Umbilical cord (tissue), 1 donor: ENCODE measurements at regions not wholly inside any gene's neighbourhood (a gene's known extent, or its start where the extent isn't known, plus 50 kb on each side); places are given as distances from the start of the nearest gene placed in this dataset.
"Not testable (repeated sequence)": the region's sequence is repeated elsewhere in the genome, so short reads cannot be mapped to it uniquely, and the experiment has no call there.

Experiments
- DNase-seq: peaks from one replicate; pipeline ENCODE4 v3.0.0-alpha.2; 2015; ENCODE audit warnings: low spot score

DNA sequence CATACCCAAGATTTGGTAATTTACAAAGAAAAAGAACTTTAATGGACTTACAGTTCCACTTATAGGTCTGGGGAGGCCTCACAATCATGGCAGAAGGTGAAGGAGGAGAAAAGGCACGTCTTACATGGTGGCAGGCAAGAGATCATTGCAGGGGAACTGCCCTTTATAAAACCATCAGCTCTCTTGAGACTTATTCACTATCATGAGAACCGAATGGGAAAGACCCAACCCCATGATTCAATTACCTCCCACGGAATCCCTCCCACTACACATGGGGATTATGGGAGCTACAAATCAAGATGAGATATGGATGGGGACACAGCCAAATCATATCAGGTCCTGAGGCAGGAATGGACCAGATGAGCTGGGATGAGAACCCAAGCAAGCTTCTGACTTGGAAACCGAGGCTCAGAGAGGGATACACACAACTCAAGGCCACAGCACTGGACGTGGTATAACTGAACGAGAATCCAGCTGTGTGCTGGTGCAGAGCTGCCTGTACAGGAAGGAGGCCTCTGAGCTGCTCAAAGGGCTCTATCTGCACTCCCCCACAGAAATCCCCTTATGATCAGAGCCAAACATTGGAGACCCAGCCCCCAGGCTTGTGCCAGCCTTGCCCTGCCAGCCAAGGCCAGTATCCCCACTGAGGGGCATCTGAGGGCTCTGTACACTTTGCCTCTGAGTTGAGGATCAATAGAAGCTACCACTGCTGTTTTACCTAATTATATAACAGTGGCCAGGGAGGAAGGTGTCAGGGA lies 137.8 kb downstream of the CEBPB start:
- no peak for DNase-seq

DNA sequence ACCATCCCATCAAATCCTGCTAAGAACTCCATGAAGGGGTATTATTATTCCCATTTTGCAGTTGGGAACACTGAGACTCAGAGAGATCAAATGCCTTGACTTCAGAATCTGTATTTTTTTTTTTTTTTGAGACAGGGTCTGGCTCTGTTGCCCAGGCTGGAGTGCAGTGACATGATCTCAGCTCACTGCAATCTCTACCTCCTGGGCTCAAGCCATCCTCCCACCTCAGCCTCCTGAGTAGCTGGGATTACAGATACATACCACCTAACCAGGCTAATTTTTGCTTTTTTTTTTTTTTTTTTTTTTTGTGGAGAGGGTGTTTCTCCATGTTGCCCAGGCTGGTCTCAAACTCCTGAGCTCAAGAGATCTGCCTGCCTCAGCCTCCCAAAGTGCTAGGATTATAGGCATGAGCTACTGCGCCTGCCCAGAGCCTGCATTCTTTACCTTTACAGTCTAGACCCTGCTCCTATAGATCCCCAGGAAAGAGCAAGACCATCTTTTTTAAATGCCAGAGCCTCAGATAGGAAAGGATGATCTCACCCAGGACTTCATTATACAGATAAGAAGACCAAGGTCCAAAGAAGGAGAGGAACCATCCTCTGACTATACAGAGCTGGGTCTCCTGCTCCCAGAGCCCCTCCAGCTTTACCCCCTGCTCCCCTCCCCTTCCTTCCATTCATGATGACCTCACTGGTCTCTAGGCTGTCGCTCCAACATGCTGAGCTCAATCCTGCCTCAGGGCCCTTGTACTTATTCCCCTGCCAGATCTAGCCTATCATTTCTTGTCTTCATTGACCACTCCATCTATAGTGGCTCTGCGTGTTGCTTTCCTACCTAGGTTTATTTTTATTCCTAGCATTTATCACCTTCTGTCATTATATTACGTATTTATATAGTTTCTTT lies 138.6 kb downstream of the CEBPB start:
- no peak for DNase-seq

DNA sequence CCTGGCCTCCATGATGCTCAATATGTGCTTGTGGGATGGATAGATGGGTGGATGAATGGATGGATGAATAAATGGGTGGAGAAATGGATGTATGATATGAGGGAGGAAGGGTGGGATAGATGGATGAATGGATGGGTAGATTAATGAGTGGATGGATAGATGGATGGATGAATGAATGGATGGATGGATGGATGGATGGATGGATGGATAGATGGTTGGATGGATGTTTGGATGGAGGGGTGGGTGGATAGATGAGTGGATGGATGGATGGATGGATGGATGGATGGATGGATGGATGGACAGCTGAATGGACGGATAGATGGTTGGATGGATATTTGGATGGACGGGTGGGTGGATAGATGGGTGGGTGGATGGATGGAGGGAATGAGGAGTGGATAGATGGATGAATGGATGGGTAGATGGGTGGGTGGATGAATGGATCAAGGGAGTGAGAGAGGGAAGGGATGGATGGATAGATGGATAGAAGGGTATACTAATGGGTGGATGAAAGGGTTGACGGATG lies 139.4 kb downstream of the CEBPB start:
- no peak for DNase-seq

DNA sequence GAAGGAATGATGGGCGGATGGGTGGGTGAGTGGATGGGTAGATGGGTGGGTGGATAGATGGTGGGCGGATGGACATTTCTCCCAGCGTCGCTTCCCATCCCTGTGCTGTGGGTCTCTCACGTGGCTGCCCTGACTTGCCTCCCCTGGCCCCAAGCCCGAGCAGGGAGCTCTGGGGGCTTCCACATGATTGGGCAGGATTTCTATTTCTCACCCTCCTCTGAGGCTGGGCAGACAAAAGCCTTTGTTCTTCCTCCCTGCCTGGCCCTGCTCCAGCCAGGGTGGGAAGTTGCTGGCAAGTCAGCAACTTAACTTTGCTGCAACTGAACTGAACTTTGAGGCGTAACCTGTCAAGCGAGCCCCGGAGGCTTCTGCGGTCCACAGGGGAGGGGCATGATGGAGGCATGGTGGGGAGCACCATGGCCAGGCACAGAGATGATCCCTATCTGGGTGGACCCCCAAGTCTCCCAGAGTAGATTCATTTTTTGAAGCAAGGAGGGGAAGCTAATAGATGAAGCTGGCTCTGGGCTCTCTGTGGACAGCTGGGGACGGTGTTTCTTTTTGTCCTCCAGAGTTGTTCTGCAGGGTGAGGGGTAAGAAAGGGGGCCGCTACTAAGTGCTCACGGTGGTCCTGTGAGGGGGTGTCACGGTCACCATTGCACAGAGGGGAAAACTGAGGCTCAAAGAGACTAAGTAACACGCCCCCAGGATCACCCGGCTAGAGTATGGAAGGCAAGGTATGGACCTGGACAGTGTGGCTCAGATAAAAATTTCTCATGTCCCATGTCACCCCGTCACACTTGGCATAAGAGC lies 140.1 kb downstream of the CEBPB start:
- DNase-seq: no peak

DNA sequence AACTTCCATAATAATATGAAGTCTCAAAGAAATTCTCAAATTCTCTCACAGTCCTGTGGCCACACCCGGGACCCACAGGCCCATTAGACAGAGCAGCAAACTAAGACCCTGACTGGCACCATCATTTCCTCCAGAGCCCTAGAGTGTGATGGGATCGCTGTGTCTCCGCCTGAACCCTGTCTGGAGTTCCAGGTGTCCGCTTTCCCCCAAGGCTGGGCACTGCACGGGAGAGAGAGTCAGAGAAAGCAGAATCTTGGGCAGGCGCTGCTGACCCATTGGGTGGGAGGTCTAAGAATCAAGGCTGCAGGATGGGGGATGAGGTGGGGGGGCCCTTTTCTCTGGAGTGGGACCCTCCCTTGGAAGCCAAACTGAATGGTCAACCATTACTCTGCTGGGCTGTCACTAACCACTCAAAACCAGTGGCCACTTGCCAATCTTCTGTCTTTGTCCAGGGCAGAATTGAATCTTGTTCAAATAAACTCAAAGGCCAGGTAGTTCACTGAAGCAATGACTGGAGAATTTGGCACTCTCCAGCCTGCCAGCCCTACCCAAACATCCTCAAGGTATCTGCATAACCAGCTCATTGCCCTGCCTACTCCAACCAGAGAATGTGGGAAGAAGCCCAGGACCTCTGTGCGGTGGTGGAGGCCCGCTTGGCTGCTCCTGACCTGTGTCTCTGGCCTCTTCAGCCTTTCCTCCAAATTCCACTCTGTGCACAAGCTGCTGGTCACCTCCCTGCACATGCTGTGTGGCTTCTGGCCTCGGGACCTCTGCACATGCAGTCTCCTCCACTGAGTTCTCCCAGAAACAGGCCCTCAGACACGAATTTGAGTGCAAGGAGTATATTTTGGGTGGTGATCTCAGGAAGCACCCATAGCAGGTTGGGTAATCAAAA lies 141.1 kb downstream of the CEBPB start:
- no peak for DNase-seq

DNA sequence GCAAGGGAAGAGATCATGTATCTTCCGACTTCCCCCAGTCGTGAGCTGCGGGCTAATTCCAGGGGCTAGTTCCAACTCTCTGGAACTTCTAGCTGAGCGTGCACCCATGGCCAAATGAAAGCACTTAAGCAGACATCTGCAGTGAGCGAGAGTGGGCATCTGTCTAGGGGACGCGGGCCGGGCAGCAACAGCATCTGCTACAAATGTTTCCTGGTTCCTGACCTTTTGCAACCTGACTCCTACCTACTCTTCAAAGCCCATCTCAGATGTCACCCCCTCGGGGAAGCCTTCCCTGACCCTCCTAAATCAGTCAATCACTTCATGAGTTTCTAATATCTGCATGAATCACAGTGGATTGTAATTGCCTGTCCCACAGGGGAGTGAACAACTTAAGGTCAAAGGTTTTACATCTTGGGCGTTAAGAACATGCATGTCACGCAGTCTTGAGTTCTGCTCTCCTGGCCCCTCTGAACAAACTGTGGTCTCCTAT lies 141.9 kb downstream of the CEBPB start:
- no peak for DNase-seq

DNA sequence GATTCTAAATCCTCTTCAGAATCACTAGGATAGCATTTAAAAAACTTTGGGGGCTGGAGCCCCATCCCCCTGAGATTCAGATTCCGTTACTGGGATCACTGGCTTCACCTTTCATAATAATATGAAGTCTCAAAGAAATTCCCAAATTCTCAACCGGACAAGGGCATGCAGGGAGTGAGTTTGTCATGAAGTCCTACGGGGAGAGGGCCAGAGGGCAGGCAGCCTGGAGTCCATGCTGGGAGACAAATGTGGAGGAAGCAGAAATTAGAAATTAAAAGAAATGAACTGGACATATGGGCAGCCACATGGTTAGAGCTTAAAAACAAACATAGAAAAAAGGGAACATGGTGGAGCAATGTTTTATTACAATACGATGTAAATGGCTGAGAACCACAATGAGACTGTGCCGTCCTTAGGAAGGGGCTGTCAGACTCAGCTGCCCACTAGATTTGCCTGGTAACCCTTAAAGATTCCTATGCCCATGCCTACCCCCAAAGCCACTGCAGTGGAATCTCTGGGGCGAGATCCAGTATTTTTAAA lies 142.6 kb downstream of the CEBPB start:
- DNase-seq: no peak

DNA sequence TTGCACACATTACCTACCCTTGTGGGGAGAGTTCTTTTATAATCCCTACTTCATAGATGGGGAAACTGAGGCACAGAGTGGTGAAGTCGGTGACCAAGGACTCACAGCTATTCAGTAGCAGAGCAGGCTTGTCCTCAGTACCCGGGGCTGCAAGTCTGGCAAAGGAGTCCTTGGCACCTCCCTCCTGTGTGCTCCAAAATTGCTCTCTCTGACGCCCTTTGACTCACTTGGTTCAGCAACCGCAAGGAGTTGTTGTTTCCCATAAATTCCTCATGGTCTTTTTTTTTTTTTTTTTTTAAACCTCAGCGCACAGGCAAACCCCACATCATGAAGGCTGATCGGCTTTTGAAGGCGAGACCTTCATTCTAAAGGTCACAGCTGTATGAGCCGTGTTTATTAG lies 143.2 kb downstream of the CEBPB start:
- DNase-seq: peak; percentile 43

DNA sequence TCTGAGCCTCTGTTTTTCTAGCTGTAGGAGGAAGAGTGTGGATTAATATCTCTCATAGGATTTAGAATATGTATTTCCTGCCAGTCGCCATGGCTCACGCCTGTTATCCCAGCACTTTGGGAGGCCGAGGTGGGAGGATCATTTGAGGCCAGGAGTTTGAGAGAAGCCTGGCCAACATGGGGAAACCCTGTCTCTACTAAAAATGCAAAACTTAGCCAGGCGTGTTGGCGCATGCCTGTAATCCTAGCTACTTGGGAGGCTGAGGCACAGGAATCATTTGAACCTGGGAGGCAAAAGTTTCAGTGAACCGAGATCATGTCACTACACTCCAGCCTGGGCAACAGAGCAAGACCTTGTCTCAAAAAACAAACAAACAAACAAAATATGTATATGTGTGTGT lies 143.9 kb downstream of the CEBPB start:
- DNase-seq: not testable (repeated sequence)

DNA sequence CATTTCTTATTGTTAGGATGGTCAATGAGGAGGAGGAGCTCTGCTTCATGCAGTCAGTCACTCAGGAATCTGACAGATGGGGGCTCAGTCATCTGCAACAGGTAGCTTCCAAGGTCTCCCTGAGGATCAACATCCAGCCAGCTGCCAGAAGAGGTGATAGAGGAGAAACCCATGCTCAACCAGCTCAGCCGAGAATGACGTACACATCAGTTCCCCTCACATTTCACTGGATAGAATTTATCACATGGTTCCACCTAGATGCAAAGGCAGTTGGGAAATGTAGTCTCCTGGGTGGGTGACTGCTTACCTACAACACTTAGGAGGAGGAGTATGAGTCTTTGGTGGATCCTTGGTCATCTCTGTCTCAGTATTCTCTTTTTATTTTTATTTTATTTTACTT lies 144.5 kb downstream of the CEBPB start:
- DNase-seq: no peak

DNA sequence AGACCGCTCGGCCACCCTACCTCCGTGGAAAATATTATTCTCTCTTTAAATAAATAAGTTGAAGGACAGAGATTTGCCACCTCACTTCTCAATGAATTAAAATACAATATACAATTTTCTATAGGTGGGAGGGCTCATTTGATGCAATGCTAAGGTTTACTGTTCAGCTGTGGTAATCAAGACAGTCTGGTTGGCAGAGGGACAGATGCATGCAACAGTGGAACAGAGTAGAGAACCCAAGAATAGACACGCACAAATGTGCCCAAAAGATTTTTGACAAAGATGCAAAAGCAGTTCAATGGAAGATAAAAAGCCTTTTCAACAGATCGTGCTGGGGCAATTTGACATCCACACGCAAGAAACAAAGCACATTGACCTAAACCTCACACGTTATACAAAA lies 145.2 kb downstream of the CEBPB start:
- DNase-seq: no peak

DNA sequence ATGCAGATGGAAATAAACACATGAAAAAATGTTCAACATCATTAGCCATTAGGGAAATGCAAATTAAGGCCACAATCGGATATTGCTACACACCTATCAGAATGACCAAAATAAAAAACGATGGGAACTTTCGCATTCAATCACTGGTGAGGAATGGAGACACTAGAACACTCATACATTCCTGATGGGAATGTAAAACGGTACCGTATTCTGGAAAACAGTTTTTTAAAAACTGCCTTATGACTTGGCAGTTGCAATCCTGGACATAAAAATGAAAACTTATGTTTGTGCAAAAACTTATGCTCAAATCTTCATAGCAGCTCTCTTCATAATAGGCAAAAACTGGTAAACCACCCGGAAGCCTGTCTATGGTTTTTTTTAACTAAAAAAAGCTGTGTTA lies 146.0 kb downstream of the CEBPB start:
- peak; percentile 57 for DNase-seq

DNA sequence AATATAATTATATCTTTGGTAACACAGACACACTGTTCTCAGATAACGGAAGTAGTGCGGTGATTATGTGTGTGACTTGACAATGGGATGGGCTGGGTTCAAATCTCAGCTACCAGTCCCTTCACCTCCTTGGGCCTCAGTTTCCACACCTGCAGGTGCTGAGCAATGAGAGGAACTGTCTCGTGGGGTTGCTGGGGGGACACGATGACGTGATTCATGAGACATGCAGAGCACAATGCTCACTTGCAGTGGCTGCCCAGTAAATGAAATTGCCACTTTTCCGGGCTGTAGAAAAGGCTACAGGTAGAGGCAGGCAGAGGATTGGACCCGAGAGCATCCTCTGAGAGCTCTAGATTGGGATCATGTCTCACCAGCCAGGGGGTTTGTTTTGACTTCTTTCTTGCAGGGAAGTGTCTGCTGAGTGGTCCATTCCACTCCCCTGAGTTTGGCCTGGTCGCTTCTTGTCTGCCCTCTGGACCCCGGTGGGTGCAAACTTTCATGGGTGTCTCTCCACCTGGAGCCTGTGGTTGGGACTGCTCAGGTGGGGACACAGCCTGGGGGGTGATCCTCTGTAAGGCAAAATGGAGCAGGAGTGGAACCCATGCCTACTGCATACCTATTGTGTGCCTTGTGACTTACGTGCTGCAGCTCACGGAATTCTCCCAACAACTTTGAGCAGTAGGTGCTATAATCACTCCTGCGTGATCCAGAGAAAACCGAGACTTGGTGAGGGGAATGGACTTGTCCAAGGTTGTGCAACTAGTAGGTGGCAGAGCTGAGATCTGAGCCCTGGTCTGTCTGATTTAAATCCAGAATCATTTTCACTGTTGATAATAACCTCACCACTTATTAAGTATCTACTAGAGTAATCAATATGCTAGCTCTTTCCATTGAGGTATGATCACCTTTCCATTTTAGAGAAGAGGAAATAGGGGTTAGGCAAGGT lies 147.2 kb downstream of the CEBPB start:
- no peak for DNase-seq

DNA sequence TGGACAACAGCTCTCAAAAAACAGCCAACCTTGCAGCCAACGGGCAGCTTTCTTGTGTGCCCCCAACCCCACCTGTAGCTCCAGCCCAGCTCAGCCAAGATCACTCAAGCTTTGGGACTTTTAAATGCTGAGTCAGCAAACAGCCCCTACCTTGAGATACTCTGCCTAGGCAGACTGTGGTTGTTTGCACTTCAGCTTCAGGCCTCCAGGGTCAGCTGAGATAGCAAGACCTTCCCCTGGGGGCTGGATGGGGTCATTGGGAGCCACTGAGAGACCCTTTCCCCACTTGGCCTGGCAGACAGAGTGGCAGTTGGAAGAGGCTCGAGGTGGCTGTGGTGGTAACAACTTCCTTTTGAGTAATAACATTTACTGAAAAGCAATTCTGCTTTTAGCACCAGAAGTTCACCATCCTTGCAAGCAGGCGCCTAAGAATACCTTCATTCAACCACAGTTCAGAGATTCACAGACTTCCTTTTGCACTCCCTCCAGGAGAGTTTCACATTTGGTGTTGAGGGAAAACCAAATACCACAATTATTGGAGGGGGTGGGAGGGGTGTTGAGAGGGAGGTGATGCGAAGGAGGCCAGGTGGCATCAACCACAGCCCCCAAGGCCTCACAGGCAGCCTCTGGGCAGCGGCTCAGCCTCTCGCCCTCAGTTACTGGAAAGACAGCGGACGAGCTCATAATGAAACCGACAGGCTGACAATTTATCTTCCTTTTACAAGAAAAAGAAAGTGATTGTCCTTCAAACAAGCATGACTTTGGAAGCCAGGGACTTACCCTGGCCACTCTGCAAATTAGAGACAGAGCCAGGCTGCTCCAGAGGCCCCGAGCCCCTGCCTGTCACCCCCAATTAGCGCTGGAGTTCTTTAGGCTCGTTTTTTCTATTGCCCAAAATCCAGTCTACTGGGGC lies 148.1 kb downstream of the CEBPB start:
- peak; percentile 40 for DNase-seq

DNA sequence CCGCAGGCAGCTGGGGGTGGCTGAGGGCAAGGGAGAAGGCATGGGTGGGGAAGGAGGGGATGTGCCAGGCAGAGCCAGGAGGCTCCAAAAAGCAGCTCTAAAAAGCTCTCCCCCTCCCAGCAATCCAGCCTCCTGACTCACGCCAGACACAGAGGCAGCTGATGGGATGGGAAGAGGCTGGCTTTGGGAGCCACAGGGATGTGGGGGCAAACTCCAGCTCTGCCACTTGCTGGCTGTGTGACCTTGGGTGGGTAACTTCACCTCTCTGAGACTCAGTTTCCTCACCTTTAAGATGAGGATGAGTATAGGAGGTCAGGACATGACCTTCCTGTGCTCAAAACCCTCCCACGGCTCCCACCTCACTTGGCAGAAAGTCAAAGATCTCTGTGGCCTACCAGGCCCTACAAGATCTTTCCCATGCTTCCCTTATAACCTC lies 148.9 kb downstream of the CEBPB start:
- peak; percentile 86 for DNase-seq

DNA sequence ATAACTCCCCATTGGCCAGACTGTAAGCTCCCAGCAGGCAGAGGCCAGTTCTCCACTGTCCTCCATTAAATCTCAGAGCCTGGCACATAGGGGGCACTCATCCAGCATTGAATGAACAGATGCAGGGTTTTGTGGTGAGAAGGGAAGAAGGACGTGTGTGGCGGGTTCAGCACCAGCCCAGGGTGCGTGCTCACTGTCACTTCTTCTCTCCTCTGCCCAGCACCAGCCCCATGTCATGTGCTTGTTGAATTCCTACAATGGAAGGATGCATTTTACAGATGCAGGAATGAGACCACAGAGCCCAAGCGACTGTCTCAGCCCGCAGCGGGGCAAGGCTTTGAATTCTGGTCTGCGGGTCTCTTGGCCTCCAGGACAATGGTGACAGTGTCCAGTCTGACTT lies 149.9 kb downstream of the CEBPB start:
- DNase-seq: no peak

DNA sequence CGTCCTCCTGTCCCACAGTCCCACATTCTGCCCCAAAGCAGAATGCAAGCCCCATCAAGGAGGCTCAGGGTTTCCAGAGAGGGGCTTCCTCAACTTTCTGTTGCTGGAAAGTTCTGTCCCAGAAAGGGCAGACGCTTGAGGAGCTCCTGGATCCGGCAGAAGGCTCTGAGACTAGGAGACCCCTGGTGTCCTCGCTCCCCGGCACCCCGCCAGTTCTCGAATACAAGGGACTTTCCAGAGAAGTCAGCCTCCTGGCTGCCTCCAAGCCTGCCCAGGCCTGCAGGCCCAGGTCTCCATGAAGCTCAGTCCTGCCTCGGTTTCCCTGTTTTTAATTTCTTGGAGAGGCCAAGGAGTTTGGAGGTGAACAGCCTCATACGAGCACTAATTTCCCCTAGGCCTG lies 150.4 kb downstream of the CEBPB start:
- no peak for DNase-seq
